ENCODE measurements at regions not wholly inside any gene's neighbourhood (a gene's known extent, or its start where the extent isn't known, plus 50 kb on each side); places are given as distances from the start of the nearest gene placed in this dataset.

DNA sequence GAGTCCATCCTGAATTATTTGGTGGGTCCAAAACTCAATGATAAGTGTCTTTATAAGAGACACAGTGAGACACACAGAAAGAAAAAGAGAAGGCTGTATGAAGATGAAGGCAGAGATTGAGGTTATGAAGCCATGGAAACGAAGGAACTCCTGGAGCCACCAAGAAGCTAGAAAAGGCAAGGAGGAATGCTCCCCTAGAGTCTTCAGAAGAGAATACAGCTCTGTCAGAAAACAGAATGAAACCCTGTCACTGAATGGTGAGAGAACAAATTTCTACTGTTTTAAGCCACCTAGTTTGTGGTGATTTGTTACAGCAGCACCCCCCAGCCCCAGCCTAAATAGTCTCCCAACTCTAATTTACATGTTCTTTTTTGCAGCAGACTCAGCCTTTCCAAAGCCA, 635.1 kb downstream of the EPHA7 start:
- H3K27ac ChIP-seq, result no peak overlapping the region
- no peak overlapping the region for H3K4me3 ChIP-seq
- no peaks in the 10 kb centered on the region for H3K36me3 ChIP-seq
- no peaks in the 10 kb centered on the region for H3K27me3 ChIP-seq
- H3K4me1 ChIP-seq, result no peaks in the 10 kb centered on the region
- H3K9me3 ChIP-seq, result no peaks in the 10 kb centered on the region
- TF ChIP-seq, protein P1, sequence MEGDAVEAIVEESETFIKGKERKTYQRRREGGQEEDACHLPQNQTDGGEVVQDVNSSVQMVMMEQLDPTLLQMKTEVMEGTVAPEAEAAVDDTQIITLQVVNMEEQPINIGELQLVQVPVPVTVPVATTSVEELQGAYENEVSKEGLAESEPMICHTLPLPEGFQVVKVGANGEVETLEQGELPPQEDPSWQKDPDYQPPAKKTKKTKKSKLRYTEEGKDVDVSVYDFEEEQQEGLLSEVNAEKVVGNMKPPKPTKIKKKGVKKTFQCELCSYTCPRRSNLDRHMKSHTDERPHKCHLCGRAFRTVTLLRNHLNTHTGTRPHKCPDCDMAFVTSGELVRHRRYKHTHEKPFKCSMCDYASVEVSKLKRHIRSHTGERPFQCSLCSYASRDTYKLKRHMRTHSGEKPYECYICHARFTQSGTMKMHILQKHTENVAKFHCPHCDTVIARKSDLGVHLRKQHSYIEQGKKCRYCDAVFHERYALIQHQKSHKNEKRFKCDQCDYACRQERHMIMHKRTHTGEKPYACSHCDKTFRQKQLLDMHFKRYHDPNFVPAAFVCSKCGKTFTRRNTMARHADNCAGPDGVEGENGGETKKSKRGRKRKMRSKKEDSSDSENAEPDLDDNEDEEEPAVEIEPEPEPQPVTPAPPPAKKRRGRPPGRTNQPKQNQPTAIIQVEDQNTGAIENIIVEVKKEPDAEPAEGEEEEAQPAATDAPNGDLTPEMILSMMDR (IDR thresholded peaks at IDR 0.05), result no peak
- no peak for DNase-seq
- intact Hi-C loops (cut with DNase I; ENCODE audit: low total_unique reads), result no loop called here

DNA sequence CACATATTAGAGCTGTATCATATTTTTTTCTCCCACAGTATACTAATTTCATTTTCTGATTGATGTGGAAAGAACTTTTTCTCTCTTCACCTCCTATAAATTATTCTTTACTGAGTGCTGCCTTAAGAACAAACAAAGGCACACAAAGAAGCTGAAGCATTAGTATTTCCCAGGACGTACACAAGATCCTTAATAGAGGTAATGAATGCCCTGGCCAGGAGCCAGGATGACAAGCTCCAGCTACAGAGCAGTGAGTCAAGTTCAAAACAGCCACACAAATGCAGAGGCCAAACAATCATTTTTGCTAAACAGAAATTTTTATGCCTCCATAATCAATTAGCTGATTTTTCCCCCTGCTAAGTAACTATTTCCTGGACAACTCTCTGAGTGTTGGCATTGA, 639.6 kb downstream of the EPHA7 start:
- peak in 1 of 2 donors; percentile 20 for DNase-seq
- intact Hi-C loops (cut with DNase I; ENCODE audit: low total_unique reads), result no loop called here
- H3K4me3 ChIP-seq, result no peak overlapping the region
- H3K4me1 ChIP-seq, result no peaks in the 10 kb centered on the region
- no peaks in the 10 kb centered on the region for H3K9me3 ChIP-seq
- H3K36me3 ChIP-seq, result no peaks in the 10 kb centered on the region
- TF ChIP-seq, protein P1 (IDR thresholded peaks at IDR 0.05), result no peak
- H3K27ac ChIP-seq, result no peak overlapping the region
- H3K27me3 ChIP-seq, result no peaks in the 10 kb centered on the region

DNA sequence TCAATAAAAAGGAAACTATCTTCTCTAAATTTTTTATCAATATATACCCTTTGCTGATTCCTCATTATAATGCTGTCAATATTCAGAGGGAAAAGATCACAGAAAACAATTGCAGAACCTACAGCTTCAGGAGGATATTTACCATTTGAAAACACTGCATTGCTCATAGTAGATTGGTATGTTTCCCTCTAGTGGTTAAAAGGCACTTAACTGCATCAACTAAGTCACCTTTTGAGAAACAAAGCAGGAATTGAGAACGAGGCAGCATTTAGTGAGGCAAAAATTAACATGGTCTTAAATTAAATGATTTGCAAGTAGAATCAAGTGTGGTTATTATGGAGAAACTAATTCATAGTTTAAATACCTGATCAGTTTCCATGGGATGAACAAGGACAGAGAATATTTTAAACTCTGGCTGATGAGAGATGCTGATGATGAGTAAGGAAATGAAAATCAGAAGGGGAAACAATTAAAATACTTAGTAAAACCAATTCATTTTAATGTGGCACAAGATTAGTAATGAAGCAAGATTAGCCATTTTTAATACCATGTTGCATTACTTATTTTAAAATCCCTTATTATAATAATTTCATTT, 642.1 kb downstream of the EPHA7 start:
- Histone ChIP-seq H3K27me3 (no peaks in the 10 kb centered on the region), H3K9me3 (no peaks in the 10 kb centered on the region), H3K27ac (no peak overlapping the region), H3K36me3 (no peaks in the 10 kb centered on the region), H3K4me1 (no peaks in the 10 kb centered on the region), H3K4me3 (no peak overlapping the region)
- TF ChIP-seq, protein P1 (IDR thresholded peaks at IDR 0.05), result no peak
- intact Hi-C loops (cut with DNase I; ENCODE audit: low total_unique reads), result no loop called here
- no peak for DNase-seq

DNA sequence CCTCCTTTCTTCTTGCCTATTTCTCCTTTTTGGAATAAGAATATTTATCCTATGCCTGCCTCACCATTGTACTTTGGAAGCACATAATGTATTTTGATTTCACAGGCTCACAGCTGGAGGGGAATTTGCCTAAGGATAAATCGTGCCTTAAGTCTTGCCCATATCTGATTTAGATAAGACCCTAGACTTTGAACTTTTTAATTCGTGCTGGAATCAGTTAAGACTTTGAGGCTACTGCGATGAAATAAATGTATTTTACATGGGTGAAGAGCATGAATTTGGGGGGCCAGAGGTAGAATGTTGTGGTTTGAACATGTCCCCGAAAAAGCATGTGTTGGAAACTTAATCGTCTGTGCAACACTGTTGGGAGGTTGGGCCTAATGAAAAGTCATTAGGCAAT, 648.8 kb downstream of the EPHA7 start:
- Histone ChIP-seq H3K9me3 (no peaks in the 10 kb centered on the region), H3K4me3 (no peak overlapping the region), H3K27me3 (no peaks in the 10 kb centered on the region), H3K4me1 (no peaks in the 10 kb centered on the region), H3K27ac (no peak overlapping the region), H3K36me3 (no peaks in the 10 kb centered on the region)
- intact Hi-C loops (cut with DNase I; ENCODE audit: low total_unique reads), result no loop called here
- DNase-seq, result no peak
- TF ChIP-seq, protein P1 (IDR thresholded peaks at IDR 0.05), result no peak

DNA sequence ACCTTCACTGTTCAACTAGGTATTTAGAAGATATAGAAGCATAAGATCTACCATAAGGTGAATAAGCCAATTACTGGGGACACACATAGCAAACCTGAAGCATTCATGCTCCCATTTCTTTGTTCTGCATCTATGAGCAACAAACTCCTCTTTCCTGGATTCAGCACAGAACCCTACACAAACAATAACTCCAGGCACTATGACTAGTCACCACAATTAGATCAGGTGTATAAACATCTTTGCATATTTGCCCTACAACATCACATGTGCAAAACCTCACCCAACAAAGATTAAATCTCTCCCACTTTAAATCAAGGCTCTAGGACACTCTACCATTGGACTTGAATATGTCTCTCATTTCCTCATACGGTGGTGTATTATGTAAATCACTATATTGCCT, 652.3 kb downstream of the EPHA7 start:
- H3K4me3 ChIP-seq, result no peak overlapping the region
- DNase-seq, result no peak
- H3K9me3 ChIP-seq, result no peaks in the 10 kb centered on the region
- H3K27ac ChIP-seq, result no peak overlapping the region
- H3K4me1 ChIP-seq, result no peaks in the 10 kb centered on the region
- intact Hi-C loops (cut with DNase I; ENCODE audit: low total_unique reads), result no loop called here
- H3K27me3 ChIP-seq, result no peaks in the 10 kb centered on the region
- no peaks in the 10 kb centered on the region for H3K36me3 ChIP-seq
- TF ChIP-seq, protein P1 (IDR thresholded peaks at IDR 0.05), result no peak

DNA sequence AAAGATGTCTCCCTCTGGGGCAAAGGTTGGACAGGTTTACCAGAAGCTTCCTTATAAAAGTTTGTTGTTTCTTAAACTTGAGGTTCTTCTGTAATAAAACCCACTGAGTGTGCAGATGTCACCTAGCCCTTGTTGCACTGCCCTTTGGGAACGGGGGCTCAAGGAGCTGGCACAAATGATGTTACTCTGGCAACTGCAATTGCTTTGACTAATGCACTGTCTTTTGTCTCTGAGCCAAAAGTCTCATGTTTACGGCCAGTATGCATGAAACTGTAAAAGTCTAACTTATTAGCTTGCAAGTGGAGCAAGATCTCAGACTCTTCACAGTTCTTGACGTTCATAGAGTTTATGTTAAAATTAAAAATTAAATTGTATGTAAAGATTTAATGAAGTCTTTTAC, 655.7 kb downstream of the EPHA7 start:
- Histone ChIP-seq H3K27ac (no peak overlapping the region), H3K9me3 (no peaks in the 10 kb centered on the region), H3K4me3 (no peak overlapping the region), H3K27me3 (no peaks in the 10 kb centered on the region), H3K4me1 (no peaks in the 10 kb centered on the region), H3K36me3 (no peaks in the 10 kb centered on the region)
- TF ChIP-seq, protein P1 (IDR thresholded peaks at IDR 0.05), result no peak
- no peak for DNase-seq
- intact Hi-C loops (cut with DNase I; ENCODE audit: low total_unique reads), result no loop called here
